ENCODE measurements at regions not wholly inside any gene's neighbourhood (a gene's known extent, or its start where the extent isn't known, plus 50 kb on each side); places are given as distances from the start of the nearest gene placed in this dataset.

- no peak for TF ChIP-seq ELF1 (IDR thresholded peaks at IDR 0.05; ENCODE audit: borderline replicate concordance, low read depth)
- TF ChIP-seq EGR1 (IDR thresholded peaks at IDR 0.05; ENCODE audit: low read depth), result no peak
- no peak for TF ChIP-seq SRF (IDR thresholded peaks at IDR 0.05; ENCODE audit: low read depth)
- TF ChIP-seq EZH2phosphoT487 (IDR thresholded peaks at IDR 0.05; ENCODE audit: borderline replicate concordance), result no peak
- no peak for TF ChIP-seq REST (IDR thresholded peaks at IDR 0.05; ENCODE audit: low read depth)
- no peak for TF ChIP-seq RAD21 (IDR thresholded peaks at IDR 0.05; ENCODE audit: low read depth)
- no peak for TF ChIP-seq ZFX (IDR thresholded peaks at IDR 0.05)
- no peak for TF ChIP-seq ZBTB33 (IDR thresholded peaks at IDR 0.05; ENCODE audit: extremely low read depth, insufficient replicate concordance, low read length)
- no peak for TF ChIP-seq YY1 (IDR thresholded peaks at IDR 0.05; ENCODE audit: extremely low read depth, insufficient replicate concordance, low read depth, low read length)
- TF ChIP-seq JUND (IDR thresholded peaks at IDR 0.05), result no peak
- TF ChIP-seq POLR2A (IDR thresholded peaks at IDR 0.05; ENCODE audit: borderline replicate concordance, extremely low read depth, insufficient read depth, insufficient read length), result no peak
- TF ChIP-seq MAX (IDR thresholded peaks at IDR 0.05), result no peak
- TF ChIP-seq ZNF274 (IDR thresholded peaks at IDR 0.05; ENCODE audit: low read depth, low read length), result no peak
- Histone ChIP-seq H3K9me3 (ENCODE audit: control insufficient read depth in 1 of 2, insufficient read depth in 1 of 2, low read depth in 1 of 2, low read length in 2 of 2) (peaks cover 5 to 7% of the 10 kb centered on the region in 2 experiments; a peak in 2 of 4 replicates), H2AFZ (ENCODE audit: low read depth, low read length, poor library complexity, severe bottlenecking) (no peak overlapping the region), H3K36me3 (ENCODE audit: control insufficient read depth in 1 of 2, insufficient read depth in 2 of 2, low read length in 2 of 2) (no peaks in the 10 kb centered on the region; a peak in 1 of 4 replicates), H3K9ac (ENCODE audit: low read length) (no peak overlapping the region), H3K9me2 (ENCODE audit: insufficient read depth) (no peaks in the 10 kb centered on the region), H3K4me1 (ENCODE audit: control insufficient read depth in 1 of 2, insufficient read depth in 2 of 2, low read length in 2 of 2) (no peaks in the 10 kb centered on the region), H4K20me1 (ENCODE audit: insufficient read depth) (no peaks in the 10 kb centered on the region), H3K4me3 (replicated peaks in 1 of 2; ENCODE audit: low read depth in 1 of 2, low read length in 2 of 2) (no peak overlapping the region), H3K27me3 (ENCODE audit: insufficient read depth, low read length) (no peaks in the 10 kb centered on the region), H3K4me2 (ENCODE audit: low read length) (no peak overlapping the region), H3K27ac (ENCODE audit: low read depth, low read length) (no peak overlapping the region), H3K79me2 (ENCODE audit: insufficient read depth, low read length) (no peaks in the 10 kb centered on the region)
- BruUV-seq (replicated peaks), result no TSS peak
- no peak for DNase-seq (ENCODE audit: low read depth, low spot score)
- RAD21 ChIA-PET (ENCODE audit: low non-redundant PET in 1 of 2, low total read pairs in 2 of 2, uncharacterized antibody in 2 of 2, unreplicated experiment in 2 of 2), result no interaction called here
- POLR2A ChIA-PET, result no interaction called here
- intact Hi-C loops (cut with micrococcal nuclease), result no loop called here
- CTCF ChIA-PET, result interaction anchor here (1.6 kb wide), 1 partner anchor 16 kb away, joined by 6 read pairs; no protein-coding TSS in a partner anchor
- ATAC-seq, result no peak
These were observed 60.4 kb upstream of the ZBED5 start for GRCh38 chr11:10918275-10918674.

Data from HCT116 (cell line).